Large intestine (tissue), 3 donors: ENCODE measurements at regions not wholly inside any gene's neighbourhood (a gene's known extent, or its start where the extent isn't known, plus 50 kb on each side); places are given as distances from the start of the nearest gene placed in this dataset.
"Not testable (repeated sequence)": the region's sequence is repeated elsewhere in the genome, so short reads cannot be mapped to it uniquely, and the experiment has no call there.

Experiments used
- DNase-seq, 2 donors: peaks; one replicate each; pipeline versions ENCODE4 v3.0.0 to v3.0.0-alpha.2; 2013
- H3K27ac ChIP-seq: one replicate; pipeline ENCODE4 v1.5.1; 2013; ENCODE audit warnings: low read length
- H3K27me3 ChIP-seq: 2 replicates; pipeline ENCODE4 v1.6.1; 2013; ENCODE audit warnings: low read length; ENCODE audit not compliant: control insufficient read depth, insufficient read depth
- H3K36me3 ChIP-seq: 2 replicates; pipeline ENCODE4 v1.6.1; 2013; ENCODE audit warnings: low read length; ENCODE audit not compliant: control insufficient read depth, insufficient read depth
- H3K4me1 ChIP-seq: one replicate; pipeline ENCODE4 v1.6.1; 2013; ENCODE audit warnings: low read length; ENCODE audit not compliant: control insufficient read depth, insufficient read depth
- H3K4me3 ChIP-seq: one replicate; pipeline ENCODE4 v1.5.1; 2013; ENCODE audit warnings: low read length
- H3K9me3 ChIP-seq: one replicate; pipeline ENCODE4 v1.6.1; 2013; ENCODE audit warnings: mild to moderate bottlenecking, low read depth, low read length, moderate library complexity; ENCODE audit not compliant: control insufficient read depth
- WGBS: methylation state at CpG from one replicate; pipeline ENCODE4 v1.1.5; 2013; ENCODE audit warnings: low lambda C conversion rate; ENCODE audit not compliant: insufficient coverage; 5-methylcytosine and 5-hydroxymethylcytosine counted together

- H3K36me3 ChIP-seq = no peaks in the 10 kb centered on the region
- no peaks in the 10 kb centered on the region for H3K4me1 ChIP-seq
- no peak overlapping the region for H3K4me3 ChIP-seq
- H3K27ac ChIP-seq = no peak overlapping the region
- H3K9me3 ChIP-seq = no peaks in the 10 kb centered on the region
- 85% methylated on average over 2 of the region's 7 CpGs for WGBS
- DNase-seq = no peak
- no peaks in the 10 kb centered on the region for H3K27me3 ChIP-seq
Observed at GRCh38 chr12:107503887-107504885, 181.4 kb upstream of the PWP1 start.

- Histone ChIP-seq H3K36me3 (no peaks in the 10 kb centered on the region), H3K4me3 (no peak overlapping the region), H3K27ac (no peak overlapping the region), H3K27me3 (no peaks in the 10 kb centered on the region), H3K9me3 (no peaks in the 10 kb centered on the region), H3K4me1 (no peaks in the 10 kb centered on the region)
- no peak for DNase-seq
- WGBS = no CpG with 5 or more reads among the region's 4 CpGs
Observed at GRCh38 chr12:107509421-107509820, 176.2 kb upstream of the PWP1 start.

GRCh38 chr12:107510211-107510610 lies 175.4 kb upstream of the PWP1 start:
- 100% methylated on average over 1 of the region's 2 CpGs for WGBS
- no peaks in the 10 kb centered on the region for H3K36me3 ChIP-seq
- H3K4me3 ChIP-seq = no peak overlapping the region
- H3K4me1 ChIP-seq = no peaks in the 10 kb centered on the region
- no peaks in the 10 kb centered on the region for H3K9me3 ChIP-seq
- H3K27me3 ChIP-seq = no peaks in the 10 kb centered on the region
- H3K27ac ChIP-seq = no peak overlapping the region
- no peak for DNase-seq

- no peak overlapping the region for H3K27ac ChIP-seq
- no peaks in the 10 kb centered on the region for H3K9me3 ChIP-seq
- WGBS = 100% methylated on average over 1 of the region's 3 CpGs
- H3K36me3 ChIP-seq = no peaks in the 10 kb centered on the region
- DNase-seq = no peak
- H3K4me1 ChIP-seq = no peaks in the 10 kb centered on the region
- no peak overlapping the region for H3K4me3 ChIP-seq
- no peaks in the 10 kb centered on the region for H3K27me3 ChIP-seq
Observed at GRCh38 chr12:107511292-107511691, 174.3 kb upstream of the PWP1 start.

GRCh38 chr12:107512391-107512790 lies 173.2 kb upstream of the PWP1 start:
- DNase-seq = peak in 1 of 2 donors; percentile 29
- Histone ChIP-seq H3K4me1 (no peaks in the 10 kb centered on the region), H3K36me3 (no peaks in the 10 kb centered on the region), H3K27me3 (no peaks in the 10 kb centered on the region), H3K4me3 (no peak overlapping the region), H3K9me3 (no peaks in the 10 kb centered on the region), H3K27ac (no peak overlapping the region)
- 43% methylated on average over 1 of the region's 3 CpGs for WGBS

- H3K4me3 ChIP-seq = no peak overlapping the region
- no peak overlapping the region for H3K27ac ChIP-seq
- no peaks in the 10 kb centered on the region for H3K9me3 ChIP-seq
- no peaks in the 10 kb centered on the region for H3K27me3 ChIP-seq
- H3K36me3 ChIP-seq = no peaks in the 10 kb centered on the region
- no CpG with 5 or more reads among the region's 5 CpGs for WGBS
- no peak for DNase-seq
- no peaks in the 10 kb centered on the region for H3K4me1 ChIP-seq
Observed at GRCh38 chr12:107513184-107513583, 172.4 kb upstream of the PWP1 start.

- Histone ChIP-seq H3K36me3 (no peaks in the 10 kb centered on the region), H3K27me3 (no peaks in the 10 kb centered on the region), H3K9me3 (no peaks in the 10 kb centered on the region), H3K4me3 (no peak overlapping the region), H3K4me1 (no peaks in the 10 kb centered on the region), H3K27ac (no peak overlapping the region)
- no peak for DNase-seq
- WGBS = no CpG with 5 or more reads among the region's 3 CpGs
Observed at GRCh38 chr12:107513636-107514400, 171.8 kb upstream of the PWP1 start.

GRCh38 chr12:107514887-107515445 lies 170.6 kb upstream of the PWP1 start:
- H3K27ac ChIP-seq = no peak overlapping the region
- DNase-seq = no peak
- no peaks in the 10 kb centered on the region for H3K4me1 ChIP-seq
- H3K36me3 ChIP-seq = no peaks in the 10 kb centered on the region
- H3K9me3 ChIP-seq = no peaks in the 10 kb centered on the region
- H3K4me3 ChIP-seq = no peak overlapping the region
- WGBS = 50% methylated on average over 2 of the region's 7 CpGs
- no peaks in the 10 kb centered on the region for H3K27me3 ChIP-seq

GRCh38 chr12:107515446-107515958 lies 170.1 kb upstream of the PWP1 start:
- Histone ChIP-seq H3K27me3 (no peaks in the 10 kb centered on the region), H3K36me3 (no peaks in the 10 kb centered on the region), H3K4me3 (no peak overlapping the region), H3K4me1 (no peaks in the 10 kb centered on the region), H3K27ac (no peak overlapping the region), H3K9me3 (no peaks in the 10 kb centered on the region)
- DNase-seq = no peak
- WGBS = no CpG with 5 or more reads among the region's 2 CpGs

GRCh38 chr12:107517816-107518215 lies 167.8 kb upstream of the PWP1 start:
- H3K27me3 ChIP-seq, H3K27ac ChIP-seq, H3K4me1 ChIP-seq, H3K9me3 ChIP-seq, H3K4me3 ChIP-seq, H3K36me3 ChIP-seq, DNase-seq: not testable (repeated sequence)
- WGBS = no CpG with 5 or more reads among the region's 4 CpGs
